ENCODE measurements at regions not wholly inside any gene's neighbourhood (a gene's known extent, or its start where the extent isn't known, plus 50 kb on each side); places are given as distances from the start of the nearest gene placed in this dataset.

DNA sequence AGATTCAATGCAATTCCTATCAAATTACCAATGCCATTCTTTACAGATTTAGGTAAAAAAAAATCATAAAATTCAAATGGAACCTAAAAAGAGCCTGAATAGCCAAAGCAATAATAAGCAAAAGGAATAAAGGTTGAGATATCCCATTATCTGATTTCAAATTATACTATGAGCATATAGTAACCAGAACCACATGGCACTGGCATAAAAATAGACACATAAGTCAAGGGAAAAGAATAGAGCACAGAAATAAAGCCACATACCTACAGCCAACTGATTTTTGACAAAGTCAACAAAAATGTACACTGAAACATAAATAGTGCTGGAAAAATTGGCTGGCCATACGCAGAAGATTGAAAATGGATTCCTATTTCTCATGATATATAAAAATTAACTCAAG lies 853.7 kb downstream of the FAT4 start:
- no peak overlapping the region for H3K27ac ChIP-seq (ENCODE audit: low read length)

DNA sequence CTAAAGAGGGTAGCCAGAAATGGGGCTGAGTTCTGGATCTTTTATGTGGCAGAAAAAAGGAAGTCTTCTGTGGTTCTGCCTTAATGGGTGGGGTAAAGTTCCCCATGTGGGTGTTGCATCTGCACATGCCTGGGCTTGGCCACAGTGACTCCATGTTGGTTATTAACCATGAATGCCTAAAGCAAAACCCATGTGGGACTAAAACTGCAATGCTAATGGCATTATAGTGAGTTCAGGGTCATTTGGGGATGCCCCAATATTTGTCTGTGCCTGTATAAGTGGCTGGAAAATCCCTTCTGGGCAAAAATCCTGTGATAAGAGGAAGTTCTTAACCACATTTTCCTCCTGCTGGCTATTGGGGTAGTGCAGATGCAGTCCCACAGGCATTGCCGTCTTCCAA lies 857.4 kb downstream of the FAT4 start:
- TF ChIP-seq, protein P1, sequence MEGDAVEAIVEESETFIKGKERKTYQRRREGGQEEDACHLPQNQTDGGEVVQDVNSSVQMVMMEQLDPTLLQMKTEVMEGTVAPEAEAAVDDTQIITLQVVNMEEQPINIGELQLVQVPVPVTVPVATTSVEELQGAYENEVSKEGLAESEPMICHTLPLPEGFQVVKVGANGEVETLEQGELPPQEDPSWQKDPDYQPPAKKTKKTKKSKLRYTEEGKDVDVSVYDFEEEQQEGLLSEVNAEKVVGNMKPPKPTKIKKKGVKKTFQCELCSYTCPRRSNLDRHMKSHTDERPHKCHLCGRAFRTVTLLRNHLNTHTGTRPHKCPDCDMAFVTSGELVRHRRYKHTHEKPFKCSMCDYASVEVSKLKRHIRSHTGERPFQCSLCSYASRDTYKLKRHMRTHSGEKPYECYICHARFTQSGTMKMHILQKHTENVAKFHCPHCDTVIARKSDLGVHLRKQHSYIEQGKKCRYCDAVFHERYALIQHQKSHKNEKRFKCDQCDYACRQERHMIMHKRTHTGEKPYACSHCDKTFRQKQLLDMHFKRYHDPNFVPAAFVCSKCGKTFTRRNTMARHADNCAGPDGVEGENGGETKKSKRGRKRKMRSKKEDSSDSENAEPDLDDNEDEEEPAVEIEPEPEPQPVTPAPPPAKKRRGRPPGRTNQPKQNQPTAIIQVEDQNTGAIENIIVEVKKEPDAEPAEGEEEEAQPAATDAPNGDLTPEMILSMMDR (IDR thresholded peaks at IDR 0.05; ENCODE audit: low read depth, low read length), result no peak
- TF ChIP-seq EZH2phosphoT487 (IDR thresholded peaks at IDR 0.05; ENCODE audit: low read depth), result no peak
- Histone ChIP-seq H3K27ac (ENCODE audit: low read length) (peak overlapping the region; percentile 46; the same call in 1 of the 2 replicates), H3K36me3 (replicated peaks; ENCODE audit: low read depth, low read length) (peaks cover 2% of the 10 kb centered on the region), H3K4me2 (ENCODE audit: low read length) (no peak overlapping the region; the same call in 1 of the 2 replicates), H3K4me1 (ENCODE audit: low read length) (peaks cover 12% of the 10 kb centered on the region), H3K27me3 (ENCODE audit: low read depth, low read length) (no peaks in the 10 kb centered on the region), H3K9ac (ENCODE audit: low read length) (no peak overlapping the region), H2AFZ (ENCODE audit: low read depth, low read length) (no peak overlapping the region), H3K79me2 (ENCODE audit: low read length) (no peaks in the 10 kb centered on the region), H3K4me3 (ENCODE audit: low read length) (no peak overlapping the region), H4K20me1 (ENCODE audit: insufficient read depth, low read length) (no peaks in the 10 kb centered on the region), H3K9me3 (ENCODE audit: insufficient read depth, low read length) (no peaks in the 10 kb centered on the region)

More for the DNA sequence above, 853.7 kb downstream of the FAT4 start:
- H3K4me1 ChIP-seq (ENCODE audit: low read length), result peaks cover 12% of the 10 kb centered on the region
- H2AFZ ChIP-seq (ENCODE audit: low read depth, low read length), result no peak overlapping the region
- no peaks in the 10 kb centered on the region for H3K9me3 ChIP-seq (ENCODE audit: insufficient read depth, low read length)
- H3K36me3 ChIP-seq (replicated peaks; ENCODE audit: low read depth, low read length), result peaks cover 2% of the 10 kb centered on the region
- H3K9ac ChIP-seq (ENCODE audit: low read length), result no peak overlapping the region
- no peaks in the 10 kb centered on the region for H4K20me1 ChIP-seq (ENCODE audit: insufficient read depth, low read length)
- no peak overlapping the region for H3K4me3 ChIP-seq (ENCODE audit: low read length)
- H3K27me3 ChIP-seq (ENCODE audit: low read depth, low read length), result no peaks in the 10 kb centered on the region
- no peak overlapping the region for H3K4me2 ChIP-seq (ENCODE audit: low read length)
- H3K79me2 ChIP-seq (ENCODE audit: low read length), result no peaks in the 10 kb centered on the region
- no peak for TF ChIP-seq EZH2phosphoT487 (IDR thresholded peaks at IDR 0.05; ENCODE audit: low read depth)
- TF ChIP-seq, protein P1 (IDR thresholded peaks at IDR 0.05; ENCODE audit: low read depth, low read length), result no peak

DNA sequence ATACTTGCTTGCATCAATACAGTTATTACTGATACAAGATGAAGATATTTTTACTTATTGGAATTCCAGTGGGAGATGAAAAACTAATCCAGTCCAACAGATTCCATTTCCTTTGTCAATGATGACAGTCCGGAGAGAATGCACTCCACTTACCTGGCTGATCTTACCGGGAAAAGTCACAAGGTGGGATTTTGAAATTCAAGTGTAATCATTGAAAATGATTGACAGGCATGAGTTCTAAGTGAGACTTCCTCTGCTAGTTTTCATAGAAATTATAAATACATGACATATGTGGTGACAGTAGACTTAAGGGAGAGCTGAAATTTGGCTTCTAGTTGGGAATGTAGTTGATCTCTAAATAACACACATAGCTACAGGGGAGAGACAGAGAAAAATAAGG lies 859.9 kb downstream of the FAT4 start:
- Histone ChIP-seq H3K36me3 (replicated peaks; ENCODE audit: low read depth, low read length) (peaks cover 2% of the 10 kb centered on the region), H3K27ac (ENCODE audit: low read length) (no peak overlapping the region), H3K27me3 (ENCODE audit: low read depth, low read length) (no peaks in the 10 kb centered on the region), H2AFZ (ENCODE audit: low read depth, low read length) (no peak overlapping the region), H3K4me3 (ENCODE audit: low read length) (no peak overlapping the region), H3K4me2 (ENCODE audit: low read length) (no peak overlapping the region), H3K79me2 (ENCODE audit: low read length) (no peaks in the 10 kb centered on the region), H3K4me1 (ENCODE audit: low read length) (peaks cover 12% of the 10 kb centered on the region), H3K9ac (ENCODE audit: low read length) (no peak overlapping the region), H4K20me1 (ENCODE audit: insufficient read depth, low read length) (no peaks in the 10 kb centered on the region), H3K9me3 (ENCODE audit: insufficient read depth, low read length) (no peaks in the 10 kb centered on the region)
- no peak for TF ChIP-seq EZH2phosphoT487 (IDR thresholded peaks at IDR 0.05; ENCODE audit: low read depth)
- TF ChIP-seq, protein P1 (IDR thresholded peaks at IDR 0.05; ENCODE audit: low read depth, low read length), result no peak

DNA sequence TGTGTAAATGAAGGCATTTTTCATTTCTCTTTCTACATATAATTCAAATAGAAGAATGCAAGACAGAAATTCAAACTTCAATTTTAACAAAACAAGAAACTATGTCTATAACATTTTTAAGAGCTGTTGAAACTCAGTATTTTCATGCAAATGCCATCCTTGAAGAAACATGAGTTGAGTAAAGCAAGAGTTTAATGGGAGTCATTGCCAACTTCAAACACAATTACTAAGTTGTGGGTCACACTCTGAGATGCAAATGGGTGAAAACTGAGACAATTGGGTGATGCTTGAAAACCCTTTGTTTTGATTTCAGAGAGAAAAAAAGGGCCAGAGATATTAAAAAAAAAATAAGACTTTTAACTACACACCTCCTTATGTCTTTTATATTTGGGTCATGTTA lies 865.9 kb downstream of the FAT4 start:
- no peaks in the 10 kb centered on the region for H3K79me2 ChIP-seq (ENCODE audit: low read length)
- no peaks in the 10 kb centered on the region for H3K36me3 ChIP-seq (replicated peaks; ENCODE audit: low read depth, low read length)
- no peaks in the 10 kb centered on the region for H3K9me3 ChIP-seq (ENCODE audit: insufficient read depth, low read length)
- no peaks in the 10 kb centered on the region for H3K4me1 ChIP-seq (ENCODE audit: low read length)
- H2AFZ ChIP-seq (ENCODE audit: low read depth, low read length), result no peak overlapping the region
- H3K4me2 ChIP-seq (ENCODE audit: low read length), result no peak overlapping the region
- no peaks in the 10 kb centered on the region for H3K27me3 ChIP-seq (ENCODE audit: low read depth, low read length)
- TF ChIP-seq, protein P1 (IDR thresholded peaks at IDR 0.05; ENCODE audit: low read depth, low read length), result no peak
- TF ChIP-seq EZH2phosphoT487 (IDR thresholded peaks at IDR 0.05; ENCODE audit: low read depth), result no peak
- no peak overlapping the region for H3K27ac ChIP-seq (ENCODE audit: low read length)
- no peak overlapping the region for H3K4me3 ChIP-seq (ENCODE audit: low read length)
- H3K9ac ChIP-seq (ENCODE audit: low read length), result no peak overlapping the region
- H4K20me1 ChIP-seq (ENCODE audit: insufficient read depth, low read length), result no peaks in the 10 kb centered on the region
